Panc1 (cell line): ENCODE measurements at regions not wholly inside any gene's neighbourhood (a gene's known extent, or its start where the extent isn't known, plus 50 kb on each side); places are given as distances from the start of the nearest gene placed in this dataset.

ENCODE experiments used
- CTCF ChIP-seq: fragments of 450-650 bp; IDR thresholded peaks from 2 replicates; pipeline ENCODE4 v1.5.1; 2017; ENCODE audit warnings: mild to moderate bottlenecking
- POLR2AphosphoS5 ChIP-seq: IDR thresholded peaks from 2 replicates; pipeline ENCODE4 v1.6.1; 2012; ENCODE audit warnings: mild to moderate bottlenecking, low read depth, low read length, moderate library complexity
- SIN3A ChIP-seq: IDR thresholded peaks from 2 replicates; pipeline ENCODE4 v1.6.1; 2012; ENCODE audit warnings: low read depth, mild to moderate bottlenecking, low read length, moderate library complexity, borderline replicate concordance; ENCODE audit not compliant: insufficient read depth
- TCF7L2 ChIP-seq: IDR thresholded peaks from 2 replicates; pipeline ENCODE4 v1.6.1; 2011; ENCODE audit warnings: mild to moderate bottlenecking, low read depth, low read length, inconsistent platforms
- TF ChIP-seq, protein P1 (sequence below), 2 experiments: IDR thresholded peaks; 2 replicates each; pipeline ENCODE4 v1.6.1; 2011 to 2012; ENCODE audit warnings: low read depth in 2 of 2, control low read depth in 1 of 2, low read length in 1 of 2, mild to moderate bottlenecking in 1 of 2, moderate library complexity in 1 of 2; ENCODE audit not compliant: insufficient read depth in 1 of 2

GRCh38 chr4:119898211-119898610, 168.4 kb downstream of the MAD2L1 start:
- TF ChIP-seq CTCF: no peak
- TF ChIP-seq POLR2AphosphoS5: no peak
- TF ChIP-seq TCF7L2: no peak
- TF ChIP-seq, protein P1, sequence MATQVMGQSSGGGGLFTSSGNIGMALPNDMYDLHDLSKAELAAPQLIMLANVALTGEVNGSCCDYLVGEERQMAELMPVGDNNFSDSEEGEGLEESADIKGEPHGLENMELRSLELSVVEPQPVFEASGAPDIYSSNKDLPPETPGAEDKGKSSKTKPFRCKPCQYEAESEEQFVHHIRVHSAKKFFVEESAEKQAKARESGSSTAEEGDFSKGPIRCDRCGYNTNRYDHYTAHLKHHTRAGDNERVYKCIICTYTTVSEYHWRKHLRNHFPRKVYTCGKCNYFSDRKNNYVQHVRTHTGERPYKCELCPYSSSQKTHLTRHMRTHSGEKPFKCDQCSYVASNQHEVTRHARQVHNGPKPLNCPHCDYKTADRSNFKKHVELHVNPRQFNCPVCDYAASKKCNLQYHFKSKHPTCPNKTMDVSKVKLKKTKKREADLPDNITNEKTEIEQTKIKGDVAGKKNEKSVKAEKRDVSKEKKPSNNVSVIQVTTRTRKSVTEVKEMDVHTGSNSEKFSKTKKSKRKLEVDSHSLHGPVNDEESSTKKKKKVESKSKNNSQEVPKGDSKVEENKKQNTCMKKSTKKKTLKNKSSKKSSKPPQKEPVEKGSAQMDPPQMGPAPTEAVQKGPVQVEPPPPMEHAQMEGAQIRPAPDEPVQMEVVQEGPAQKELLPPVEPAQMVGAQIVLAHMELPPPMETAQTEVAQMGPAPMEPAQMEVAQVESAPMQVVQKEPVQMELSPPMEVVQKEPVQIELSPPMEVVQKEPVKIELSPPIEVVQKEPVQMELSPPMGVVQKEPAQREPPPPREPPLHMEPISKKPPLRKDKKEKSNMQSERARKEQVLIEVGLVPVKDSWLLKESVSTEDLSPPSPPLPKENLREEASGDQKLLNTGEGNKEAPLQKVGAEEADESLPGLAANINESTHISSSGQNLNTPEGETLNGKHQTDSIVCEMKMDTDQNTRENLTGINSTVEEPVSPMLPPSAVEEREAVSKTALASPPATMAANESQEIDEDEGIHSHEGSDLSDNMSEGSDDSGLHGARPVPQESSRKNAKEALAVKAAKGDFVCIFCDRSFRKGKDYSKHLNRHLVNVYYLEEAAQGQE (IDR thresholded peaks at IDR 0.05; ENCODE audit: insufficient read depth in 1 of 2, low read depth in 2 of 2, low read length in 1 of 2): no peak
- no peak for TF ChIP-seq SIN3A
